Neural crest cell (in vitro differentiated cells): ENCODE measurements at regions not wholly inside any gene's neighbourhood (a gene's known extent, or its start where the extent isn't known, plus 50 kb on each side); places are given as distances from the start of the nearest gene placed in this dataset.

Experiments
- DNase-seq: peaks from one replicate; pipeline ENCODE4 v3.0.0; 2021; ENCODE audit warnings: low read depth, mixed read lengths, low spot score
- H3K27ac Mint-ChIP-seq: one replicate; pipeline ENCODE4 v1.8.0; 2021; ENCODE audit warnings: mild to moderate bottlenecking, mixed read lengths; ENCODE audit not compliant: unreplicated experiment
- H3K27me3 Mint-ChIP-seq: 2 replicates; pipeline ENCODE4 v1.8.0; 2021; ENCODE audit warnings: low read depth, mild to moderate bottlenecking, mixed read lengths
- H3K36me3 Mint-ChIP-seq: 2 replicates; pipeline ENCODE4 v1.8.0; 2021; ENCODE audit warnings: low read depth, mild to moderate bottlenecking, mixed read lengths
- H3K4me1 Mint-ChIP-seq: 2 replicates; pipeline ENCODE4 v1.8.0; 2021; ENCODE audit warnings: mixed read lengths
- H3K4me3 Mint-ChIP-seq: one replicate; pipeline ENCODE4 v1.8.0; 2021; ENCODE audit warnings: mild to moderate bottlenecking, mixed read lengths
- H3K9me3 Mint-ChIP-seq: 2 replicates; pipeline ENCODE4 v1.8.0; 2021; ENCODE audit warnings: mixed read lengths
- TF ChIP-seq, protein P1 (sequence below): fragments of 200-600 bp; sonication (generic); conservative IDR thresholded peaks from 2 replicates; pipeline ENCODE4 v1.5.0; 2021; ENCODE audit warnings: antibody characterized with exemption, mild to moderate bottlenecking

DNA sequence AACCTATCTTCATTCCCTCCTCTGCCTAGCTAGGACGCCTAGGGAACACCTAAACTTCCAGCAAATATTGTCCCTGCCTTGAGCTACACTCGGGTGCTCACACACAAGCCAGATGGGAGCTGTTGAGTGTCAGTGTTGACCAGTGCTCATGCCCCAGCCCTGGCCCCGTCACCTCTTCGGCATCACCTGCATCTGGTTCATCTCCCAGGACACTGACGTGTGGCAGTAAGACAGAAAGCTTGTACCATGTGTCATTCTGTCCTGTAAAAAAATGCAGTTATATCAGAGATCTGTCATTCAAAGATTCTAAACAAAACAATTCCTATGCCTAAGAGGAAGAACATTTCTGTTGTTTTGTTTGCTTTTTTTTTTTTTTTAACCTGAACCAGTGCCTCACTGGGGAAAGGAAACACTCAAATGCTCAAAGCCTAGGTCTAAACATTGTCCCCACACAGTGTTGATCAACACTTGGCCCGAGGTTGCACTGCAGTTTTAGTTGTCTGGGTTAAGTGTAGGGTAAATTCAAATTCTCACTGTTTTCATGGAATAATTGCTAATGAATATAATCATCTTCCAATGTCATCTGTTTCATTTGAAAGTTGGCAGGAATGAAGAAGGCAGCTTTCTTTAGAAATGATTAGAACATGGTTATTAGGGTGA is 102.7 kb upstream of the SASH1 start:
- Mint-ChIP-seq H3K27ac (no peak overlapping the region), H3K27me3 (no peaks in the 10 kb centered on the region), H3K9me3 (peaks cover 3% of the 10 kb centered on the region), H3K4me1 (peaks cover 20% of the 10 kb centered on the region), H3K36me3 (no peaks in the 10 kb centered on the region), H3K4me3 (no peak overlapping the region)
- TF ChIP-seq, protein P1, sequence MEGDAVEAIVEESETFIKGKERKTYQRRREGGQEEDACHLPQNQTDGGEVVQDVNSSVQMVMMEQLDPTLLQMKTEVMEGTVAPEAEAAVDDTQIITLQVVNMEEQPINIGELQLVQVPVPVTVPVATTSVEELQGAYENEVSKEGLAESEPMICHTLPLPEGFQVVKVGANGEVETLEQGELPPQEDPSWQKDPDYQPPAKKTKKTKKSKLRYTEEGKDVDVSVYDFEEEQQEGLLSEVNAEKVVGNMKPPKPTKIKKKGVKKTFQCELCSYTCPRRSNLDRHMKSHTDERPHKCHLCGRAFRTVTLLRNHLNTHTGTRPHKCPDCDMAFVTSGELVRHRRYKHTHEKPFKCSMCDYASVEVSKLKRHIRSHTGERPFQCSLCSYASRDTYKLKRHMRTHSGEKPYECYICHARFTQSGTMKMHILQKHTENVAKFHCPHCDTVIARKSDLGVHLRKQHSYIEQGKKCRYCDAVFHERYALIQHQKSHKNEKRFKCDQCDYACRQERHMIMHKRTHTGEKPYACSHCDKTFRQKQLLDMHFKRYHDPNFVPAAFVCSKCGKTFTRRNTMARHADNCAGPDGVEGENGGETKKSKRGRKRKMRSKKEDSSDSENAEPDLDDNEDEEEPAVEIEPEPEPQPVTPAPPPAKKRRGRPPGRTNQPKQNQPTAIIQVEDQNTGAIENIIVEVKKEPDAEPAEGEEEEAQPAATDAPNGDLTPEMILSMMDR, result no peak
- no peak for DNase-seq

DNA sequence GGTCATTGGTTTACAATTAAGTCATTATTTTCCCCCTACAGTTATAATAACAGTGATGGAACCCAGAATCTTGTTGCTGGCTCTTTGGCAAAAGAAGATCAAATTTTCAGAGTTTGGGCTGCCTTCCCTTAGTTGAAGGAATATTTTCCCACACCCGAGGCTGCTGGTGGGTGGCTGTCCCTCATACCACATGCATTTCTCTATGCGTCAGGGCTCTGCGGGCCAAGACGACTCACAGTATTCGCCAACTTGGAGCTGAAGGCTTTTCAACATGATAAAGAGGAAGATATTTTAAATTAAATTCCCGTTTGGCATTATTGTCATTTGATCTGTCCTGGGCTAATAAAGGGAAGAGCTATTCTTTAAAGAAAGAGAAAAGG is 102.2 kb upstream of the SASH1 start:
- no peak for DNase-seq
- no peaks in the 10 kb centered on the region for H3K36me3 Mint-ChIP-seq
- no peak overlapping the region for H3K4me3 Mint-ChIP-seq
- TF ChIP-seq, protein P1, result no peak
- no peaks in the 10 kb centered on the region for H3K27me3 Mint-ChIP-seq
- H3K27ac Mint-ChIP-seq, result no peak overlapping the region
- peaks cover 3% of the 10 kb centered on the region for H3K9me3 Mint-ChIP-seq
- peaks cover 26% of the 10 kb centered on the region for H3K4me1 Mint-ChIP-seq

DNA sequence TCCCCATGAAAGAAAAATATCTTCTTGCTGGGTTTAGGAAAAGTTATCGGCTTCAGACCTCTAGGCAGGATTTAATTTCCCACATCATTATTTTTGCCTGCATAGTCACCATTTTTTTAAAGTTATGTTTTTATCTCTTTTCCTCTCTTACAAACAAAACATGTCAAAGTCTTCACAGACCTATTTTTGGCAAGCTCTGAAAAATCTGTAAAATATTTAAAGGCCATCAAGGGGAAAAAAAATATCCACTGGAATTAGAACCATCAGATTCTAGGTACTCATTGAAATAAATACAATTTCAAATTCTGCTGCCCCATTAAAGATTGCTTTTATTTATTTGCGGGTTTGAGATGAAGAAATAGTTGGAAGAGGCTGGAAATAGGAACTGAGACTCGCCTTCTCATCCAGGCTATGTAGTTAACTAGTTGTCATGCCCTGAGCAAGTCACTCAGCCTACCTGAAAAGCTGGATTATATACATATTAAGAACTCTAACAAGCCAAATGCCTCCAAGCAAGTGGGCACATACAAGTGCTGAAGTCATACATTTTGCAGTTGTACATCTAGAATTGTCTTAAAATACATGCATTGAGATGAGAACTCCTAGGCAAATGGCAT is 101.7 kb upstream of the SASH1 start:
- no peaks in the 10 kb centered on the region for H3K27me3 Mint-ChIP-seq

DNA sequence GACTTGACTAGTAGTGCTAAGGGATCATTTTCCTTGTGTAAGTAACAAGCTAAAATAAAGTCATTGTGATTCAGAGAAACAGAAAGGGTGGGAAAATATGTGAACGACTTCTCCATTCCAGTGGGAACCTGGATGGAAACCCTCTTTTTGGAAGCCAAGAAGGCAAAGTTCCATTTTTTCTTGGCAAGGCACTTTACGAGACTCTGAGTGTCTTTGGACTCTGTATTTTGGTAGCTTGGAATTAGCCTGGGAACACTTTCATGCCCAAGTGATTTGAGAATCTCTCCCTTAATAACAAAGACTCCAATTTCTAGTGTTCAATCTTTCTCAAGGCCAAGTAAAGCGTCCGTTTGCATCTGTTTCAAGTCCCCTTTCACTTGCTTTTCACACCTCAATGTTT is 100.5 kb upstream of the SASH1 start:
- H3K9me3 Mint-ChIP-seq, result peaks cover 3% of the 10 kb centered on the region
- H3K4me1 Mint-ChIP-seq, result peaks cover 27% of the 10 kb centered on the region
- H3K27ac Mint-ChIP-seq, result no peak overlapping the region
- TF ChIP-seq, protein P1, result no peak
- no peaks in the 10 kb centered on the region for H3K27me3 Mint-ChIP-seq
- no peaks in the 10 kb centered on the region for H3K36me3 Mint-ChIP-seq
- no peak for DNase-seq
- no peak overlapping the region for H3K4me3 Mint-ChIP-seq

More for the DNA sequence above, 101.7 kb upstream of the SASH1 start:
- no peak overlapping the region for H3K4me3 Mint-ChIP-seq
- peaks cover 3% of the 10 kb centered on the region for H3K9me3 Mint-ChIP-seq
- H3K27ac Mint-ChIP-seq, result no peak overlapping the region
- no peak for DNase-seq
- TF ChIP-seq, protein P1, result no peak
- H3K36me3 Mint-ChIP-seq, result no peaks in the 10 kb centered on the region
- H3K4me1 Mint-ChIP-seq, result peaks cover 27% of the 10 kb centered on the region

DNA sequence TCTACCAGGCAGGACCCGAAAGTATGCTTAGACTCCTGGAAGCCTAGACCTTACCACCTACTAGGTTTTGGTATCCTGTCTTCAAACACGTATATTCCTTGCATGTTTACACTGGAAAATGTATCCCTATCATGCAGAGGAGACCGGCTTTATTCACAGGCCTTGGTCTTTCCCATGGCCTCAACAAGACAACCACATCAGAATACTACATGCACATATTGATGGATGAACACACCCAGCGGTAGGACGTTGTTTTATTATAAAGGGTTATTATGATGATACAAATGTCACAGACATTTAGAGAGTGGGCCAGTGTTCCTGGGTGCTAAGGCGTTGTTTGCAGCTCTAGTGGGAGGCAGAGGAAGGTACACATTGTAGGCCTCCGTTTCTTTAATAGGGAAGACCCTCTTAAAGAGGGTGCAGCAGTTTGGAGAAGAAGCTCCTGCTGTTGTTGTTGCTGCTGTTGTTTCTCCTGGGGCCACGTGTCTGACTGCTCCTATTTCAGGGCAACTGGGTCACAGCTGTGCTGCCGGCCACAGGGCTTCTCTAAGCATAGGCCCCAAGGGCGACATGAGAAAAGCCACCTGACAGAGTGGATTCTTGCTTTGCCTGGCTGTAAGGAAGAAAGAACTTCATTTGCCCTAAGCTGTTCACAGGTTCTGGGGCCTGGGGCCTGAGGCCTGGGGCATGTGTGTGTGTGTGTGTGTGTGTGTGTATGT is 98.3 kb upstream of the SASH1 start:
- no peak overlapping the region for H3K4me3 Mint-ChIP-seq
- TF ChIP-seq, protein P1, result no peak
- peak overlapping the region; percentile 21 for H3K27ac Mint-ChIP-seq
- H3K27me3 Mint-ChIP-seq, result no peaks in the 10 kb centered on the region
- peak; percentile 2 for DNase-seq
- peaks cover 40% of the 10 kb centered on the region for H3K4me1 Mint-ChIP-seq
- H3K36me3 Mint-ChIP-seq, result no peaks in the 10 kb centered on the region
- H3K9me3 Mint-ChIP-seq, result peaks cover 3% of the 10 kb centered on the region
